IMR-90 (cell line): ENCODE measurements at regions not wholly inside any gene's neighbourhood (a gene's known extent, or its start where the extent isn't known, plus 50 kb on each side); places are given as distances from the start of the nearest gene placed in this dataset.

ENCODE experiments used
- ATAC-seq: fragments of 200-7000 bp; cut with Tn5 transposase; 2 replicates; pipeline ENCODE4 v1.9.1; 2020; ENCODE audit warnings: low read depth, mild to moderate bottlenecking, moderate library complexity
- BruUV-seq: library from RNA; stranded (reverse); fragments of 400-500 nt; replicated peaks from 2 replicates; lab custom pipeline; 2021; lab: Mats Ljungman, UMichigan
- CTCF ChIA-PET: fragments of 300-600 bp; formaldehyde crosslinking; extraction: SDS; loops from one replicate; lab custom pipeline; 2021; ENCODE audit warnings: antibody characterized with exemption; lab: Yijun Ruan, JAX
- POLR2A ChIA-PET: fragments of 300-600 bp; sonication (Branson Sonifier 250); formaldehyde crosslinking; loops from one replicate; lab custom pipeline; 2022; ENCODE audit warnings: antibody characterized with exemption; ENCODE audit not compliant: unreplicated experiment; lab: Charles Lee
- DNase-seq: peaks from one replicate; pipeline ENCODE4 v3.0.0; 2013
- H2AFZ ChIP-seq: replicated peaks from 2 replicates; pipeline ENCODE3; 2013; ENCODE audit warnings: low read length, mild to moderate bottlenecking; ENCODE audit not compliant: poor library complexity
- H2AK5ac ChIP-seq: 2 replicates; pipeline ENCODE4 v1.6.1; 2013; ENCODE audit warnings: low read depth, low read length, inconsistent platforms
- H2AK9ac ChIP-seq: replicated peaks from 2 replicates; pipeline ENCODE3; 2013; ENCODE audit warnings: mild to moderate bottlenecking, low read depth, low read length, moderate library complexity; ENCODE audit not compliant: poor library complexity
- H2BK120ac ChIP-seq: 2 replicates; pipeline ENCODE4 v1.6.1; 2013; ENCODE audit warnings: low read depth, low read length, inconsistent platforms
- H2BK15ac ChIP-seq: 3 replicates; pipeline ENCODE4 v1.6.1; 2013; ENCODE audit warnings: low read depth, low read length, inconsistent platforms
- H2BK20ac ChIP-seq: 2 replicates; pipeline ENCODE4 v1.6.1; 2013; ENCODE audit warnings: low read depth, mild to moderate bottlenecking, inconsistent platforms, low read length, moderate library complexity
- H2BK5ac ChIP-seq: 2 replicates; pipeline ENCODE4 v1.6.1; 2013; ENCODE audit warnings: mild to moderate bottlenecking, low read depth, low read length, inconsistent platforms; ENCODE audit not compliant: poor library complexity, severe bottlenecking
- H3K14ac ChIP-seq: replicated peaks from 2 replicates; pipeline ENCODE4 v1.6.1; 2013; ENCODE audit warnings: low read depth, low read length, inconsistent platforms
- H3K18ac ChIP-seq: 2 replicates; pipeline ENCODE4 v1.6.1; 2013; ENCODE audit warnings: low read depth, low read length, control low read depth
- H3K23ac ChIP-seq: 2 replicates; pipeline ENCODE4 v1.6.1; 2013; ENCODE audit warnings: low read depth, low read length, inconsistent platforms
- H3K27ac ChIP-seq: 2 replicates; pipeline ENCODE4 v1.5.1; 2013; ENCODE audit warnings: mild to moderate bottlenecking, control low read depth, low read length; ENCODE audit not compliant: insufficient read depth
- H3K27me3 ChIP-seq: 2 replicates; pipeline ENCODE4 v1.6.1; 2013; ENCODE audit warnings: low read length; ENCODE audit not compliant: control insufficient read depth, insufficient read depth
- H3K36me3 ChIP-seq: 2 replicates; pipeline ENCODE4 v1.6.1; 2013; ENCODE audit warnings: low read length, mixed read lengths; ENCODE audit not compliant: control insufficient read depth, insufficient read depth
- H3K4ac ChIP-seq: 2 replicates; pipeline ENCODE4 v1.6.1; 2013; ENCODE audit warnings: low read depth, low read length, inconsistent platforms
- H3K4me1 ChIP-seq: 2 replicates; pipeline ENCODE4 v1.6.1; 2013; ENCODE audit warnings: low read length, mixed read lengths; ENCODE audit not compliant: control insufficient read depth, insufficient read depth
- H3K4me2 ChIP-seq: 2 replicates; pipeline ENCODE4 v1.6.1; 2013; ENCODE audit warnings: low read depth, mild to moderate bottlenecking, control low read depth, low read length, moderate library complexity
- H3K4me3 ChIP-seq: 2 replicates; pipeline ENCODE4 v1.5.1; 2013; ENCODE audit warnings: low read depth, mild to moderate bottlenecking, control low read depth, low read length, moderate library complexity; ENCODE audit not compliant: insufficient read depth
- H3K56ac ChIP-seq: 2 replicates; pipeline ENCODE4 v1.6.1; 2013; ENCODE audit warnings: low read length, inconsistent platforms; ENCODE audit not compliant: insufficient read depth; ENCODE audit errors: extremely low read depth
- H3K79me1 ChIP-seq, 2 experiments: 2 replicates each; pipeline ENCODE4 v1.6.1; 2013; ENCODE audit warnings: low read length in 2 of 2, inconsistent platforms in 1 of 2, low read depth in 1 of 2
- H3K9ac ChIP-seq: 2 replicates; pipeline ENCODE4 v1.6.1; 2013; ENCODE audit warnings: low read depth, low read length, control low read depth
- H3K9me1 ChIP-seq: 2 replicates; pipeline ENCODE4 v1.6.1; 2013; ENCODE audit warnings: low read length, inconsistent platforms; ENCODE audit not compliant: insufficient read depth
- H3K9me3 ChIP-seq: 2 replicates; pipeline ENCODE4 v1.6.1; 2013; ENCODE audit warnings: low read length; ENCODE audit not compliant: control insufficient read depth, insufficient read depth
- H4K20me1 ChIP-seq: 2 replicates; pipeline ENCODE4 v1.6.1; 2013; ENCODE audit warnings: low read length, inconsistent platforms; ENCODE audit not compliant: insufficient read depth
- H4K5ac ChIP-seq: 2 replicates; pipeline ENCODE4 v1.6.1; 2013; ENCODE audit warnings: mild to moderate bottlenecking, low read depth, low read length, control low read depth
- H4K8ac ChIP-seq, 2 experiments: 2 replicates each; pipeline ENCODE4 v1.6.1; 2013; ENCODE audit warnings: low read depth in 2 of 2, low read length in 2 of 2, control low read depth in 1 of 2, inconsistent platforms in 1 of 2
- H4K91ac ChIP-seq: 2 replicates; pipeline ENCODE4 v1.6.1; 2013; ENCODE audit warnings: low read depth, low read length, inconsistent platforms; ENCODE audit not compliant: insufficient read depth
- CEBPB ChIP-seq: IDR thresholded peaks from 2 replicates; pipeline ENCODE4 v1.6.1; 2012; ENCODE audit warnings: low read depth, low read length, improper control_type of control experiment
- CHD1 ChIP-seq: IDR thresholded peaks from 2 replicates; pipeline ENCODE4 v1.6.1; 2012; ENCODE audit warnings: low read depth, low read length, improper control_type of control experiment
- FOS ChIP-seq: fragments of 150-350 bp; IDR thresholded peaks from 2 replicates; pipeline ENCODE4 v1.6.1; 2016; ENCODE audit warnings: low read depth, low read length
- MAFK ChIP-seq: IDR thresholded peaks from 2 replicates; pipeline ENCODE4 v1.6.1; 2012; ENCODE audit warnings: low read depth, low read length, improper control_type of control experiment
- MAZ ChIP-seq: IDR thresholded peaks from 2 replicates; pipeline ENCODE4 v1.6.1; 2012; ENCODE audit warnings: low read depth, mild to moderate bottlenecking, low read length, improper control_type of control experiment, moderate library complexity, borderline replicate concordance
- MXI1 ChIP-seq: IDR thresholded peaks from 2 replicates; pipeline ENCODE4 v1.6.1; 2012; ENCODE audit warnings: low read depth, mild to moderate bottlenecking, low read length, moderate library complexity, borderline replicate concordance
- POLR2A ChIP-seq: IDR thresholded peaks from 2 replicates; pipeline ENCODE4 v1.6.1; 2012; ENCODE audit warnings: mild to moderate bottlenecking, low read depth, low read length
- RCOR1 ChIP-seq: IDR thresholded peaks from 2 replicates; pipeline ENCODE4 v1.6.1; 2012; ENCODE audit warnings: mild to moderate bottlenecking, low read length, improper control_type of control experiment; ENCODE audit not compliant: insufficient replicate concordance
- SMC3 ChIP-seq: fragments of 150-350 bp; IDR thresholded peaks from 2 replicates; pipeline ENCODE4 v1.6.1; 2016; ENCODE audit warnings: low read depth, mild to moderate bottlenecking, antibody characterized with exemption, low read length, moderate library complexity
- WGBS, 2 experiments: methylation state at CpG; one replicate each; pipeline versions ENCODE4 v1.1.5 to v1.1.7; 2013; ENCODE audit warnings: missing lambda C conversion rate in 2 of 2; ENCODE audit not compliant: insufficient read length in 1 of 2; ENCODE audit errors: extremely low coverage in 2 of 2; 5-methylcytosine and 5-hydroxymethylcytosine counted together
- dilution Hi-C: fragments of 300-500 bp; cut with HindIII; formaldehyde crosslinking; loops from one replicate; pipeline ENCODE4 v1.14.3; 2018; ENCODE audit warnings: low sequenced_read_pairs; ENCODE audit not compliant: unreplicated experiment
- in situ Hi-C: fragments of 300-500 bp; cut with MboI; formaldehyde crosslinking; loops from 3 replicates; pipeline ENCODE4 v1.14.3; 2019; ENCODE audit warnings: low sequenced_read_pairs, inconsistent platforms, mixed read lengths
- intact Hi-C: fragments of 100-400 bp; cut with micrococcal nuclease; formaldehyde crosslinking; loops from 2 replicates; pipeline ENCODE4 v1.10.0; 2022
- TF ChIP-seq, protein P1 (sequence below): fragments of 150-350 bp; IDR thresholded peaks from 2 replicates; pipeline ENCODE4 v1.6.1; 2016; ENCODE audit warnings: low read depth, mild to moderate bottlenecking, low read length, moderate library complexity, borderline replicate concordance
- TF ChIP-seq, protein P2 (sequence below): conservative IDR thresholded peaks from 2 replicates; pipeline ENCODE4 v1.5.1; 2012; ENCODE audit warnings: mild to moderate bottlenecking, low read depth, low read length, improper control_type of control experiment

DNA sequence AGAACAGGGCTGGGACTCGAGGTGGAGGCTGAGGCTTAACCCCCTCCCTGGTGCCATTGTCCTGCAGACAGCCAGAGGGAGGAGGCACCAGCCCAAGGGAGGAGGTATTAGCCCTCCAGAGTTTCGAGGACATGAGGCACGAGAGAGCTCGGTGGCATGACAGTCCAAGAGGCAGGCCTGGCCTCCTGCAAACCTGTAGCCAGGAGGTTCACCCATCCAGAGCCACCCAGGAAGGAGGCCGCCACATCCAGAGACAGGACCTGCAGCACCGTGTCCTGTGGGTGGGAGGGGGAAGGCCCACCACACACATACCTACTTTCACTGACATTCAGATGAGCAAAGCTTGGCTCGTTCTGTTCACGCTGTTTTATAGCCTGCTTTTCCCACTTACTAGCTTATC, 75.2 kb upstream of the ADAMTS2 start:
- Histone ChIP-seq H3K27ac (no peak overlapping the region), H2BK15ac (no peak overlapping the region), H4K8ac (no peak overlapping the region), H3K23ac (no peak overlapping the region), H3K4me1 (no peaks in the 10 kb centered on the region), H2AK9ac (no peak overlapping the region), H3K9me1 (no peaks in the 10 kb centered on the region), H2AFZ (peak overlapping the region; percentile 30), H3K4me2 (no peak overlapping the region), H3K36me3 (no peaks in the 10 kb centered on the region), H3K56ac (no peak overlapping the region), H2BK5ac (no peak overlapping the region), H3K9me3 (no peaks in the 10 kb centered on the region), H3K79me1 (no peaks in the 10 kb centered on the region), H3K4ac (no peak overlapping the region), H4K5ac (no peak overlapping the region), H3K9ac (no peak overlapping the region), H3K4me3 (no peak overlapping the region), H2BK120ac (no peak overlapping the region), H4K91ac (no peak overlapping the region), H3K14ac (no peak overlapping the region), H3K27me3 (peaks cover 19% of the 10 kb centered on the region), H2AK5ac (no peak overlapping the region), H3K18ac (no peak overlapping the region), H2BK20ac (no peak overlapping the region), H4K20me1 (no peaks in the 10 kb centered on the region)
- no peak for DNase-seq
- ChIA-PET CTCF (no interaction called here), POLR2A (no interaction called here)
- BruUV-seq, result no TSS peak
- dilution Hi-C loops, result no loop called here
- in situ Hi-C loops, result no loop called here
- TF ChIP-seq CEBPB, result no peak
- TF ChIP-seq CHD1, result no peak
- TF ChIP-seq POLR2A, result no peak
- no peak for TF ChIP-seq MAZ
- TF ChIP-seq FOS, result no peak
- no peak for TF ChIP-seq SMC3
- TF ChIP-seq, protein P1, sequence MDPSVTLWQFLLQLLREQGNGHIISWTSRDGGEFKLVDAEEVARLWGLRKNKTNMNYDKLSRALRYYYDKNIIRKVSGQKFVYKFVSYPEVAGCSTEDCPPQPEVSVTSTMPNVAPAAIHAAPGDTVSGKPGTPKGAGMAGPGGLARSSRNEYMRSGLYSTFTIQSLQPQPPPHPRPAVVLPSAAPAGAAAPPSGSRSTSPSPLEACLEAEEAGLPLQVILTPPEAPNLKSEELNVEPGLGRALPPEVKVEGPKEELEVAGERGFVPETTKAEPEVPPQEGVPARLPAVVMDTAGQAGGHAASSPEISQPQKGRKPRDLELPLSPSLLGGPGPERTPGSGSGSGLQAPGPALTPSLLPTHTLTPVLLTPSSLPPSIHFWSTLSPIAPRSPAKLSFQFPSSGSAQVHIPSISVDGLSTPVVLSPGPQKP, result no peak
- no peak for TF ChIP-seq RCOR1
- TF ChIP-seq MXI1, result no peak
- no peak for TF ChIP-seq MAFK
- TF ChIP-seq, protein P2, sequence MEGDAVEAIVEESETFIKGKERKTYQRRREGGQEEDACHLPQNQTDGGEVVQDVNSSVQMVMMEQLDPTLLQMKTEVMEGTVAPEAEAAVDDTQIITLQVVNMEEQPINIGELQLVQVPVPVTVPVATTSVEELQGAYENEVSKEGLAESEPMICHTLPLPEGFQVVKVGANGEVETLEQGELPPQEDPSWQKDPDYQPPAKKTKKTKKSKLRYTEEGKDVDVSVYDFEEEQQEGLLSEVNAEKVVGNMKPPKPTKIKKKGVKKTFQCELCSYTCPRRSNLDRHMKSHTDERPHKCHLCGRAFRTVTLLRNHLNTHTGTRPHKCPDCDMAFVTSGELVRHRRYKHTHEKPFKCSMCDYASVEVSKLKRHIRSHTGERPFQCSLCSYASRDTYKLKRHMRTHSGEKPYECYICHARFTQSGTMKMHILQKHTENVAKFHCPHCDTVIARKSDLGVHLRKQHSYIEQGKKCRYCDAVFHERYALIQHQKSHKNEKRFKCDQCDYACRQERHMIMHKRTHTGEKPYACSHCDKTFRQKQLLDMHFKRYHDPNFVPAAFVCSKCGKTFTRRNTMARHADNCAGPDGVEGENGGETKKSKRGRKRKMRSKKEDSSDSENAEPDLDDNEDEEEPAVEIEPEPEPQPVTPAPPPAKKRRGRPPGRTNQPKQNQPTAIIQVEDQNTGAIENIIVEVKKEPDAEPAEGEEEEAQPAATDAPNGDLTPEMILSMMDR, result no peak
- no CpG with 5 or more reads among the region's 8 CpGs for WGBS, 2 experiments
- no peak for ATAC-seq
- intact Hi-C loops, result loop anchor here (5.0 kb wide), 1 partner anchor 523 kb away; the partner anchor contains the start of gene ZFP2
